ENCODE measurements at regions not wholly inside any gene's neighbourhood (a gene's known extent, or its start where the extent isn't known, plus 50 kb on each side); places are given as distances from the start of the nearest gene placed in this dataset.

GRCh38 chr10:69747179-69747578, 54.5 kb upstream of the COL13A1 start:
- no peaks in the 10 kb centered on the region for H3K9me3 ChIP-seq (ENCODE audit: insufficient read depth, low read depth)
- no peaks in the 10 kb centered on the region for H3K9me2 ChIP-seq (ENCODE audit: insufficient read depth)
- intact Hi-C loops (cut with micrococcal nuclease; ENCODE audit: unreplicated experiment) = no loop called here
- CTCF ChIA-PET = no interaction called here
- H3K27me3 ChIP-seq (ENCODE audit: insufficient read depth, low read depth) = peaks cover 39% of the 10 kb centered on the region
- no peaks in the 10 kb centered on the region for H3F3A ChIP-seq (ENCODE audit: insufficient read depth, low read depth)
- H2AFZ ChIP-seq = no peak overlapping the region
- H3K36me3 ChIP-seq (ENCODE audit: low read depth) = no peaks in the 10 kb centered on the region
- no peak overlapping the region for H3K4me3 ChIP-seq
- BruUV-seq (replicated peaks) = no TSS peak
- H3K79me2 ChIP-seq (ENCODE audit: low read depth) = no peaks in the 10 kb centered on the region
- no peak for DNase-seq
- TF ChIP-seq CTCF (conservative IDR thresholded peaks at IDR 0.05) (no peak), EZH2 (IDR thresholded peaks at IDR 0.05; ENCODE audit: low read depth) (no peak)
- H3K27ac ChIP-seq = no peak overlapping the region
- POLR2A ChIA-PET (ENCODE audit: unreplicated experiment) = no interaction called here
- H3K4me2 ChIP-seq = no peak overlapping the region
- H3K4me1 ChIP-seq (replicated peaks; ENCODE audit: insufficient read depth) = no peaks in the 10 kb centered on the region
- no peaks in the 10 kb centered on the region for H4K20me1 ChIP-seq (ENCODE audit: insufficient read depth)

- no peak for DNase-seq
- H3K36me3 ChIP-seq (ENCODE audit: low read depth) = no peaks in the 10 kb centered on the region
- no peak overlapping the region for H3K4me2 ChIP-seq
- no peaks in the 10 kb centered on the region for H3K9me2 ChIP-seq (ENCODE audit: insufficient read depth)
- H3F3A ChIP-seq (ENCODE audit: insufficient read depth, low read depth) = no peaks in the 10 kb centered on the region
- H3K4me3 ChIP-seq = no peak overlapping the region
- H3K27me3 ChIP-seq (ENCODE audit: insufficient read depth, low read depth) = peaks cover 47% of the 10 kb centered on the region
- ChIA-PET POLR2A (ENCODE audit: unreplicated experiment) (no interaction called here), CTCF (interaction anchor here (0.6 kb wide), 1 partner anchor 33 kb away, joined by 3 read pairs; no protein-coding TSS in a partner anchor)
- no peaks in the 10 kb centered on the region for H4K20me1 ChIP-seq (ENCODE audit: insufficient read depth)
- intact Hi-C loops (cut with micrococcal nuclease; ENCODE audit: unreplicated experiment) = no loop called here
- no peak overlapping the region for H3K27ac ChIP-seq
- H2AFZ ChIP-seq = no peak overlapping the region
- BruUV-seq (replicated peaks) = no TSS peak
- H3K9me3 ChIP-seq (ENCODE audit: insufficient read depth, low read depth) = no peaks in the 10 kb centered on the region
- H3K4me1 ChIP-seq (replicated peaks; ENCODE audit: insufficient read depth) = no peaks in the 10 kb centered on the region
- TF ChIP-seq EZH2 (IDR thresholded peaks at IDR 0.05; ENCODE audit: low read depth) = no peak
- no peaks in the 10 kb centered on the region for H3K79me2 ChIP-seq (ENCODE audit: low read depth)
Measured at GRCh38 chr10:69748621-69749020, 53.1 kb upstream of the COL13A1 start.

- no peak for DNase-seq
- H3K27me3 ChIP-seq (ENCODE audit: insufficient read depth, low read depth) = peaks cover 39% of the 10 kb centered on the region
- H3K4me1 ChIP-seq (replicated peaks; ENCODE audit: insufficient read depth) = no peaks in the 10 kb centered on the region
- H3K36me3 ChIP-seq (ENCODE audit: low read depth) = no peaks in the 10 kb centered on the region
- no peaks in the 10 kb centered on the region for H3K9me2 ChIP-seq (ENCODE audit: insufficient read depth)
- H4K20me1 ChIP-seq (ENCODE audit: insufficient read depth) = no peaks in the 10 kb centered on the region
- no peak overlapping the region for H3K4me3 ChIP-seq
- H3K9me3 ChIP-seq (ENCODE audit: insufficient read depth, low read depth) = no peaks in the 10 kb centered on the region
- intact Hi-C loops (cut with micrococcal nuclease; ENCODE audit: unreplicated experiment) = no loop called here
- BruUV-seq (replicated peaks) = no TSS peak
- H2AFZ ChIP-seq = no peak overlapping the region
- TF ChIP-seq CTCF (conservative IDR thresholded peaks at IDR 0.05) (no peak), EZH2 (IDR thresholded peaks at IDR 0.05; ENCODE audit: low read depth) (no peak)
- ChIA-PET POLR2A (ENCODE audit: unreplicated experiment) (no interaction called here), CTCF (no interaction called here)
- H3F3A ChIP-seq (ENCODE audit: insufficient read depth, low read depth) = no peaks in the 10 kb centered on the region
- H3K27ac ChIP-seq = no peak overlapping the region
- no peak overlapping the region for H3K4me2 ChIP-seq
- no peaks in the 10 kb centered on the region for H3K79me2 ChIP-seq (ENCODE audit: low read depth)
Measured at GRCh38 chr10:69749178-69750010, 52.3 kb upstream of the COL13A1 start.

GRCh38 chr10:69750011-69750373, 51.7 kb upstream of the COL13A1 start:
- Histone ChIP-seq H3K9me3 (ENCODE audit: insufficient read depth, low read depth) (no peaks in the 10 kb centered on the region), H4K20me1 (ENCODE audit: insufficient read depth) (no peaks in the 10 kb centered on the region), H2AFZ (no peak overlapping the region), H3K27ac (no peak overlapping the region), H3K4me2 (no peak overlapping the region), H3K36me3 (ENCODE audit: low read depth) (no peaks in the 10 kb centered on the region), H3K9me2 (ENCODE audit: insufficient read depth) (no peaks in the 10 kb centered on the region), H3K27me3 (ENCODE audit: insufficient read depth, low read depth) (peaks cover 36% of the 10 kb centered on the region), H3K4me3 (no peak overlapping the region), H3K79me2 (ENCODE audit: low read depth) (no peaks in the 10 kb centered on the region), H3F3A (ENCODE audit: insufficient read depth, low read depth) (no peaks in the 10 kb centered on the region), H3K4me1 (replicated peaks; ENCODE audit: insufficient read depth) (no peaks in the 10 kb centered on the region)
- intact Hi-C loops (cut with micrococcal nuclease; ENCODE audit: unreplicated experiment) = no loop called here
- TF ChIP-seq CTCF (conservative IDR thresholded peaks at IDR 0.05) = no peak
- no peak for TF ChIP-seq EZH2 (IDR thresholded peaks at IDR 0.05; ENCODE audit: low read depth)
- no peak for DNase-seq
- BruUV-seq (replicated peaks) = no TSS peak
- ChIA-PET POLR2A (ENCODE audit: unreplicated experiment) (no interaction called here), CTCF (no interaction called here)

Measured in PC-9 (cell line).